ENCODE measurements at regions not wholly inside any gene's neighbourhood (a gene's known extent, or its start where the extent isn't known, plus 50 kb on each side); places are given as distances from the start of the nearest gene placed in this dataset.

- intact Hi-C loops (cut with micrococcal nuclease), result no loop called here
- Mint-ChIP-seq H3K27me3 (ENCODE audit: low read depth) (no peaks in the 10 kb centered on the region), H3K4me1 (ENCODE audit: low read depth) (no peaks in the 10 kb centered on the region), H3K27ac (no peak overlapping the region), H3K36me3 (ENCODE audit: low read depth) (no peaks in the 10 kb centered on the region), H3K9me3 (peaks cover 6% of the 10 kb centered on the region), H3K4me3 (ENCODE audit: low read depth) (no peak overlapping the region)
- DNase-seq (ENCODE audit: low spot score), result no peak
These were observed 101.0 kb downstream of the LRIG3 start for GRCh38 chr12:58819345-58819744.

GRCh38 chr12:58819985-58820384 is 100.3 kb downstream of the LRIG3 start:
- H3K9me3 Mint-ChIP-seq, result peaks cover 6% of the 10 kb centered on the region
- H3K36me3 Mint-ChIP-seq (ENCODE audit: low read depth), result no peaks in the 10 kb centered on the region
- no peaks in the 10 kb centered on the region for H3K27me3 Mint-ChIP-seq (ENCODE audit: low read depth)
- intact Hi-C loops (cut with micrococcal nuclease), result no loop called here
- no peak overlapping the region for H3K27ac Mint-ChIP-seq
- DNase-seq (ENCODE audit: low spot score), result no peak
- no peaks in the 10 kb centered on the region for H3K4me1 Mint-ChIP-seq (ENCODE audit: low read depth)
- no peak overlapping the region for H3K4me3 Mint-ChIP-seq (ENCODE audit: low read depth)

Data from activated T-helper 2 cell treated with anti-CD3 and anti-CD28 coated beads, Interferon-gamma antibody, Interleukin-2, Interleukin-4, amounts not matched to agents 10 μg/mL and 5 μg/mL and 100 μg/mL, durations not matched to agents 14 hours and 24 hours and 36 hours (primary cell).